ENCODE measurements at regions not wholly inside any gene's neighbourhood (a gene's known extent, or its start where the extent isn't known, plus 50 kb on each side); places are given as distances from the start of the nearest gene placed in this dataset.
"Not testable (repeated sequence)": the region's sequence is repeated elsewhere in the genome, so short reads cannot be mapped to it uniquely, and the experiment has no call there.

GRCh38 chr2:236830926-236831325, 254.8 kb upstream of the COPS8 start:
- no peak for DNase-seq

GRCh38 chr2:236831698-236832097, 254.0 kb upstream of the COPS8 start:
- no peak for DNase-seq

- DNase-seq = no peak
Measured at GRCh38 chr2:236833501-236834073, 252.1 kb upstream of the COPS8 start.

- no peak for DNase-seq
Measured at GRCh38 chr2:236834284-236834683, 251.4 kb upstream of the COPS8 start.

GRCh38 chr2:236835307-236836024, 250.2 kb upstream of the COPS8 start:
- DNase-seq = no peak

- not testable (repeated sequence) for DNase-seq
Measured at GRCh38 chr2:236836028-236836427, 249.7 kb upstream of the COPS8 start.

- DNase-seq = no peak
Measured at GRCh38 chr2:236840215-236840614, 245.5 kb upstream of the COPS8 start.

- no peak for DNase-seq
Measured at GRCh38 chr2:236840857-236841256, 244.8 kb upstream of the COPS8 start.

GRCh38 chr2:236841389-236841788, 244.3 kb upstream of the COPS8 start:
- no peak for DNase-seq

- DNase-seq = no peak
Measured at GRCh38 chr2:236843161-236843968, 242.3 kb upstream of the COPS8 start.

- no peak for DNase-seq
Measured at GRCh38 chr2:236844711-236845110, 241.0 kb upstream of the COPS8 start.

- no peak for DNase-seq
Measured at GRCh38 chr2:236847023-236847422, 238.7 kb upstream of the COPS8 start.

- DNase-seq = no peak
Measured at GRCh38 chr2:236847538-236848263, 238.0 kb upstream of the COPS8 start.

GRCh38 chr2:236848501-236848900, 237.2 kb upstream of the COPS8 start:
- no peak for DNase-seq

GRCh38 chr2:236849508-236849907, 236.2 kb upstream of the COPS8 start:
- no peak for DNase-seq

GRCh38 chr2:236849940-236850339, 235.7 kb upstream of the COPS8 start:
- DNase-seq = no peak

GRCh38 chr2:236851187-236851586, 234.5 kb upstream of the COPS8 start:
- DNase-seq = no peak

- no peak for DNase-seq
Measured at GRCh38 chr2:236852100-236852976, 233.4 kb upstream of the COPS8 start.

- DNase-seq = no peak
Measured at GRCh38 chr2:236852977-236853374, 232.7 kb upstream of the COPS8 start.

- no peak for DNase-seq
Measured at GRCh38 chr2:236853585-236854051, 232.1 kb upstream of the COPS8 start.

- no peak for DNase-seq
Measured at GRCh38 chr2:236855176-236855865, 230.4 kb upstream of the COPS8 start.
